Ovary (tissue), 3 donors: ENCODE measurements at regions not wholly inside any gene's neighbourhood (a gene's known extent, or its start where the extent isn't known, plus 50 kb on each side); places are given as distances from the start of the nearest gene placed in this dataset.

ENCODE experiments used
- CTCF ChIP-seq, 3 donors: fragments of 450-650 bp in 2 of 3; fragments of 200-600 bp in 1 of 3; IDR thresholded peaks; one replicate each; pipeline versions ENCODE4 v1.5.1 to v1.8.0; 2016 to 2022; ENCODE audit warnings: antibody characterized with exemption in 3 of 3, mild to moderate bottlenecking in 1 of 3
- EP300 ChIP-seq: sonication (generic); formaldehyde crosslinking; IDR thresholded peaks from one replicate; pipeline ENCODE4 v1.6.1; 2017; ENCODE audit warnings: antibody characterized with exemption
- POLR2A ChIP-seq: fragments of 450-650 bp; IDR thresholded peaks from one replicate; pipeline ENCODE4 v1.6.1; 2017; ENCODE audit warnings: antibody characterized with exemption, mild to moderate bottlenecking, moderate library complexity
- donor health status: DM: no; HTN: no; CAD: no.

- TF ChIP-seq CTCF (IDR thresholded peaks at IDR 0.05) = no peak
- no peak for TF ChIP-seq POLR2A
- no peak for TF ChIP-seq EP300
Measured at GRCh38 chr1:2962061-2962460, 59.2 kb upstream of the ACTRT2 start.
